HUES64 (cell line): ENCODE measurements at regions not wholly inside any gene's neighbourhood (a gene's known extent, or its start where the extent isn't known, plus 50 kb on each side); places are given as distances from the start of the nearest gene placed in this dataset.

Source experiments
- H3K27ac ChIP-seq: 2 replicates; pipeline ENCODE4 v1.7.0; 2013; ENCODE audit warnings: low read depth, low read length, inconsistent platforms
- H3K27me3 ChIP-seq: 2 replicates; pipeline ENCODE4 v1.6.1; 2013; ENCODE audit warnings: mild to moderate bottlenecking, low read length; ENCODE audit not compliant: insufficient read depth
- H3K36me3 ChIP-seq: 2 replicates; pipeline ENCODE4 v1.6.1; 2013; ENCODE audit warnings: mild to moderate bottlenecking, low read length; ENCODE audit not compliant: insufficient read depth
- H3K4me1 ChIP-seq: 2 replicates; pipeline ENCODE4 v1.6.1; 2013; ENCODE audit warnings: mild to moderate bottlenecking, low read length, moderate library complexity; ENCODE audit not compliant: insufficient read depth
- H3K4me3 ChIP-seq: 2 replicates; pipeline ENCODE4 v1.5.1; 2013; ENCODE audit warnings: mild to moderate bottlenecking, low read length, moderate library complexity
- H3K9ac ChIP-seq: 2 replicates; pipeline ENCODE4 v1.6.1; 2013; ENCODE audit warnings: mild to moderate bottlenecking, low read depth, low read length
- H3K9me3 ChIP-seq: 2 replicates; pipeline ENCODE4 v1.6.1; 2013; ENCODE audit warnings: low read depth, low read length; ENCODE audit not compliant: insufficient read depth
- WGBS: fragments of 150-250, 120-280 bp; methylation state at CpG from one replicate; pipeline ENCODE4 v1.1.7; 2013; ENCODE audit warnings: missing lambda C conversion rate; 5-methylcytosine and 5-hydroxymethylcytosine counted together

DNA sequence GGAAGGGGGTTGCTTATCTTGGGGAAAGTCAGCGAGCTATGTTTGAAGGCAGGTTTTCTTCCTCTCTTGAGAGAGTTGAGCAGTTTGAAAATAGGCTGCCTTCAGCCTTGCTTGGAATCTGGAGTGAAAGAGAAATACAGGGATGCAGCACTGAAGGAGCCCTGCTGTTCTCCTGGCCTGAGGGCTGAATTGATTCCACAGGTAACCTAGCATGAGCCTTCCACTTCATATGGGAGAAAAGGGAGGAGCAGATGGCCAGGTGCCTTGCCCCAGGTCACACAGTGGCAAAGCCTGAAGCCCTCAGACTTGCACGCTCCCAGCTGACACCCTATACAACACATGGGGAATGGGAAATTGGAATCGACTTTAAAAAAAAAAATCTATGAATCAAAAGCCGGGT lies 88.0 kb upstream of the WLS start:
- Histone ChIP-seq H3K4me3 (no peak overlapping the region), H3K36me3 (no peaks in the 10 kb centered on the region), H3K9me3 (no peaks in the 10 kb centered on the region), H3K27ac (no peak overlapping the region), H3K4me1 (peaks cover 16% of the 10 kb centered on the region; the same call in 1 of the 2 replicates), H3K9ac (no peak overlapping the region), H3K27me3 (no peaks in the 10 kb centered on the region)
- WGBS = 62% methylated on average over 3 of the region's 4 CpGs

DNA sequence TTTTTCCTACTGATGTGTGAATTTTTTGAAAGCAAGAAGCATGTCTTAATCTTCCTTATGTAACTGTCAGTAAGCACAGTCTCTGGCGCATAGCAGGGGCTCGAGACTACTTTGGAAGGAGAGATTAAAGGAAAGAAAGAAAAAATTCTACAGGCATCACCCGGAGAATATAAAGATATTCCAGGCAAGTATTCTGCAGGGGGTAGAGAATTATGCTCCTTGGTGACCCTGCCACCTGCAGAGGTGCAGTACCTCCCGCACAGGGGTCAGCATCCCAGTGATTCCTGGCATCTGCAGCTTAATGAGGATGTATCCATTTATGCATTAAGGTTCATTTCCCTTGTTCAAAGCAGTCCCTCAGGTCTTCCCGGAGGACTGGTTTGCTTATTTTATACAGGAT lies 87.6 kb upstream of the WLS start:
- Histone ChIP-seq H3K4me1 (peaks cover 17% of the 10 kb centered on the region; the same call in 1 of the 2 replicates), H3K4me3 (no peak overlapping the region), H3K9me3 (no peaks in the 10 kb centered on the region), H3K9ac (no peak overlapping the region), H3K27ac (no peak overlapping the region), H3K27me3 (no peaks in the 10 kb centered on the region), H3K36me3 (no peaks in the 10 kb centered on the region)
- WGBS = 35% methylated on average over 5 of the region's 5 CpGs

DNA sequence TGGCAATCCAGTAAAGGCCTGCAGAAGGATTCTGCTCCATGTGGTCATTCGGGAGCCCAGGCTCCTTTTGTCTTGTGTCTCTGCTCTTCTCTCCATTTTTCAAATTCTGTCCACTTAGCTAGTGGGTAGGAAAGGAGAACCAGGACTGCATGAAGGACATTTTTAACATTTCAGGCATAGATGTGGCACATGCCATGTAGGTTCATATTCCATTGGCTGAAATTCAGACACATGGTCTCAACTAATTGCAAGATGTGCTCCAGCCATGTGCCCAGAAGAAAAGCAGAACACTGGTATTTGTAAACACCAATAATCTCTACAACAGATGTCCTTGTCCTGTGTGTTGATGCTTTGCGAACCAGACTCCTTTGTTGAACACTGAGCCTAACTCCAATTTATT lies 85.2 kb upstream of the WLS start:
- H3K36me3 ChIP-seq = no peaks in the 10 kb centered on the region
- no peak overlapping the region for H3K27ac ChIP-seq
- WGBS = 94% methylated on average over 2 of the region's 2 CpGs
- no peak overlapping the region for H3K4me3 ChIP-seq
- peaks cover 34% of the 10 kb centered on the region; the same call in 1 of the 2 replicates for H3K4me1 ChIP-seq
- H3K9ac ChIP-seq = no peak overlapping the region
- no peaks in the 10 kb centered on the region for H3K27me3 ChIP-seq
- no peaks in the 10 kb centered on the region for H3K9me3 ChIP-seq

DNA sequence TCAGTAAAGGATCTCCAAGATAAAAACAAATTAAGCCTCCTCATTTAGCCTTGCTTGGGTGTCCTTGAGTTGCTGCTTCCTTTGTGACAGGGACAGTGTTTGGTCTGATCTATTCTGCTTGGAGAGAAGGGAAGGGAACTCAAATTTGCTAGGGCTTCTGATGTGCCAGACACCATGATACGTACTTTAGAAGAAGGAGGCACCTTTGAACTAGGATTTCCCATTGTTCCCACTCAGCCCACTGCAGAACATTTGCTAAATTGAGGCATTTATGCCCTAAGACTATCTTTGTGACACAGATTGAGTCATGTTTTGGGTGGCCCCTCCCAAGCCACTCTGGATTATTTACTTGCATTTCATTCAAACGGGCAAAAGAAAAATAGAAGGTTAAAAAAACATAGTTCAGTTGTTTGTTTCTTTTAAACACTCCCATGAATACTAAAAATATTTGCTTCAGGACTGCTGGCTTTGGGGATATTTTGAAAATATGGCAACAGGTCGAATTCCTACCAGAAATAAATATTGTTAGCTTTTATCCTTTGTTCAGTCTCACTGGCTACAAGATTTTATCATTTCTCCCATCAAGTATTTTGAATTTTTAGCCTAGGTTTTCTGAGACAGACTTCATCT lies 81.9 kb upstream of the WLS start:
- no peak overlapping the region for H3K27ac ChIP-seq
- H3K36me3 ChIP-seq = no peaks in the 10 kb centered on the region
- no peak overlapping the region for H3K4me3 ChIP-seq
- no peaks in the 10 kb centered on the region; the same call in 1 of the 2 replicates for H3K27me3 ChIP-seq
- no peaks in the 10 kb centered on the region for H3K9me3 ChIP-seq
- peaks cover 18% of the 10 kb centered on the region; the same call in 1 of the 2 replicates for H3K4me1 ChIP-seq
- H3K9ac ChIP-seq = no peak overlapping the region; the same call in 1 of the 2 replicates
- WGBS = 44% methylated on average over 1 of the region's 3 CpGs

DNA sequence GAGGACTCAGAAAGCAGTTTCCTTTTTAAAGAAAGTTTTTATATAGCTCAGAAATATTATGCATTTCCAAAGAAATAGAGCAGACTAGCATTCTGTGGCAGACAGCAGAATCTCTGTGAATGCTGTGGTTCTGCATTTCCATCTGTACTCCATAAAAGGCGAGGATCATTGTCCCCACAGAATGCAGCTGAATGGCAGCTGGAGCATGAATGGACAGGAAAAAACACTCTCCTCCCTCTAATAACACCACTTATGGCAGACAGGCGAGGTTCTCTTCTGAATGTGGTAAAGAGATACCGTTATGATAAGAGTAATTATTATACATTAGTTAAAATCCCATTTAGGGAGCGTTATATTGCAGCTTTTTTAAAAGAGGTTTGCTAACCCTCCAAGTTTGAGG lies 81.4 kb upstream of the WLS start:
- Histone ChIP-seq H3K9me3 (no peaks in the 10 kb centered on the region), H3K27me3 (no peaks in the 10 kb centered on the region; the same call in 1 of the 2 replicates), H3K9ac (no peak overlapping the region; the same call in 1 of the 2 replicates), H3K27ac (no peak overlapping the region), H3K36me3 (no peaks in the 10 kb centered on the region), H3K4me3 (no peak overlapping the region), H3K4me1 (peaks cover 18% of the 10 kb centered on the region; the same call in 1 of the 2 replicates)
- 72% methylated on average over 2 of the region's 4 CpGs for WGBS

DNA sequence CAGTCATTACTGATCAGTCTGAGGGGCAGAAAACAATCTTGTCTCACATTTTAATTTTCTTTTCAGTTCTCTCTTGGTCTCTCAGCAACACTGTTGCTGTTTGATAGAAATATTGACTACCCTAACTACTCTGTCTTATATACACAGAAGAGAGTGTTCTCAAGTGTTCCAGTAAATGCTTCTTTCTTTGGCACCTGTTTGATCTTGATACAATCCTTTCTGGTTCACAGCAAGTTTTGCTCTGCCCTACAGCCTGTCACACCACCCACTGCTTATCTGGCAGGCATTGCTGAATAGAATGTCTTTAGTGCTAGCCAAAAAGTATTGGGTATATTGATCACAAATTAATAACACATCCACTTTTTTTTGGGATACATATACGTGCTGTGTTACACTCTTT lies 75.7 kb upstream of the WLS start:
- 92% methylated on average over 1 of the region's 1 CpG for WGBS
- peaks cover 6% of the 10 kb centered on the region for H3K27me3 ChIP-seq
- H3K4me3 ChIP-seq = no peak overlapping the region
- H3K4me1 ChIP-seq = peaks cover 4% of the 10 kb centered on the region; the same call in 1 of the 2 replicates
- no peak overlapping the region for H3K9ac ChIP-seq
- no peak overlapping the region for H3K27ac ChIP-seq
- H3K9me3 ChIP-seq = no peaks in the 10 kb centered on the region
- H3K36me3 ChIP-seq = no peaks in the 10 kb centered on the region

DNA sequence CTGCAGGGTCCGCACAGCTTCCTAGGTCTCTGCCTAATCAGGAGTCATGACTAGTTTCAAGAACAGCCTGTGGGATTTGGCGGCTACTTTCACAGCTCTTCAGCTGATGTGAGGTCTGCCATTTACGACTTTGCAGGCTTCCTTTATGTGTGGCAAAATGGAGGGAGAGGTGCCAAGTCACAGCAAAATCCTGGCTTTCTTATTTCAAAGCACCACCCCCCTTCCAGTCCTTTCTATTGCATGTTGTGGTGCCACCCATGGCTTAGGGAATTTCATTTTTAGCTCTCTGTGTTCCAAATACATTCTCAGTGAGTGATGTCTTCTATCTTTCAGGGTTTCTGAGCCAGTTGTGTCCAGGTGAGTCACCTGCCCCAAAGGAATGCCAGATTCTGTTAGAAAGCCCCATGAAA lies 75.1 kb upstream of the WLS start:
- 73% methylated on average over 3 of the region's 3 CpGs for WGBS

DNA sequence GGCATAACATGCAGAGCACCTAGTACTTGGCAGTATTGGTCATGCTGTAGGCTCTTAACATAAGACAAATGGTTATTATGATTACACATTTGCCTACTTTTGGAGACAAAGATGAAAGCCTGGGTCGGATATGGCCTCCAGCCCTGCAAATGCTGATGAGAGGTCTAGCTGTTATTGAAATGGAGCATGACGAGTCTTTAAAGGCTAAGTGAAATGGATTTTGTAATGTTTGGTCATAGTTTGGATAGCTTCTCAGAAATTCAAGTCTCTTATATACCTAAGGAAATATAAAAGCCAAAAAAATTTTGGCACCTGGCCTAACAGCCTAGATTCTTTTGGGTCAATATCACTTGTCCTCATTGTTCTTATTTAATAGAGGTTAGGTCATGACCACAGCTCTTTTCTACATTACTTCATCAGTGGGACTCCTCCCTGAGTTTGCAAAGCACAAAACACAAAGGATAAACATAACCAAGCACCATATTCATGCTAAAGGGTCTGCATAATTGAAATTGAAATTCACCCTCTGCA lies 69.2 kb upstream of the WLS start:
- H3K36me3 ChIP-seq = no peaks in the 10 kb centered on the region
- H3K4me1 ChIP-seq = no peaks in the 10 kb centered on the region
- no peak overlapping the region for H3K9ac ChIP-seq
- no peak overlapping the region for H3K4me3 ChIP-seq
- 74% methylated on average over 2 of the region's 2 CpGs for WGBS
- peaks cover 26% of the 10 kb centered on the region for H3K27me3 ChIP-seq
- H3K27ac ChIP-seq = no peak overlapping the region
- no peaks in the 10 kb centered on the region for H3K9me3 ChIP-seq

More for the DNA sequence above, 75.1 kb upstream of the WLS start:
- no peaks in the 10 kb centered on the region for H3K36me3 ChIP-seq
- H3K4me3 ChIP-seq = no peak overlapping the region
- peaks cover 4% of the 10 kb centered on the region; the same call in 1 of the 2 replicates for H3K4me1 ChIP-seq
- H3K27ac ChIP-seq = no peak overlapping the region
- no peak overlapping the region for H3K9ac ChIP-seq
- H3K9me3 ChIP-seq = no peaks in the 10 kb centered on the region
- peaks cover 11% of the 10 kb centered on the region for H3K27me3 ChIP-seq

DNA sequence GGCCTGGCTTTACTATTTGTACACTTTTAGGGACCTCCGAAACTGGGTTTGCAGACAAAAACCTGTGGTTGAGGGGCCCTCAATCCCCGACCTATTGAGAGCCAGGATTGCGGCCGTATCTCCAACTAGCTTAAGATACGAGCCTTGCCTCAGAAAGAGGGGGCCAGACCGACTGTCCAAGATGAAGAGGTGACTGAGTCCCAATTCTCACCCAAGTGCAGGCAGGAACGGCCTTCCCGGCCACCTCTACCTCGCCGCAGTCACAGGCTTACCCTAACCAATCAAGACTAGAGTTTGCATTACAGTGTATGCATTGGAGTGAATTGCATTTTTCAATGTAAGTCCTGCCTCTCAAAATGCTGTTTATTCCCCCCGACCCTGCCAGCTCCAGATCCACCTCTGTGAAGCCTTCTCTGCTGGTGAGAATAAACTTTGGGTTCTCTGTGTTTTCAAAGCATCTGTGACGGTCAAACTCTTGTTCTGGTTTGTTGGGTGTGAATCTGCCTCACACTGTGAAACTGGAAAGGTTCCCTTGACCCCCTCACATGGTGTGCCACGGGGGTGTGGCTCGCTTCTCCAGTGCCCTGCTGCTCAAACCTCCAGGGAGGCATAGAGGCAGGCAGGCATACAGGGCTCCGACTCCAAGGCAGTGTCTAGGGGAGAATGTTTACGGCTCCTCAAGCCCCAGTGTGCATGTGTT lies 62.2 kb upstream of the WLS start:
- H3K4me1 ChIP-seq = peaks cover 35% of the 10 kb centered on the region
- peak overlapping the region; percentile 6; the same call in 1 of the 2 replicates for H3K9ac ChIP-seq
- no peaks in the 10 kb centered on the region for H3K36me3 ChIP-seq
- peak overlapping the region; percentile 79 for H3K27ac ChIP-seq
- H3K9me3 ChIP-seq = no peaks in the 10 kb centered on the region
- WGBS = 10% methylated on average over 16 of the region's 16 CpGs
- peak overlapping the region; percentile 37 for H3K4me3 ChIP-seq
- H3K27me3 ChIP-seq = peaks cover 65% of the 10 kb centered on the region

DNA sequence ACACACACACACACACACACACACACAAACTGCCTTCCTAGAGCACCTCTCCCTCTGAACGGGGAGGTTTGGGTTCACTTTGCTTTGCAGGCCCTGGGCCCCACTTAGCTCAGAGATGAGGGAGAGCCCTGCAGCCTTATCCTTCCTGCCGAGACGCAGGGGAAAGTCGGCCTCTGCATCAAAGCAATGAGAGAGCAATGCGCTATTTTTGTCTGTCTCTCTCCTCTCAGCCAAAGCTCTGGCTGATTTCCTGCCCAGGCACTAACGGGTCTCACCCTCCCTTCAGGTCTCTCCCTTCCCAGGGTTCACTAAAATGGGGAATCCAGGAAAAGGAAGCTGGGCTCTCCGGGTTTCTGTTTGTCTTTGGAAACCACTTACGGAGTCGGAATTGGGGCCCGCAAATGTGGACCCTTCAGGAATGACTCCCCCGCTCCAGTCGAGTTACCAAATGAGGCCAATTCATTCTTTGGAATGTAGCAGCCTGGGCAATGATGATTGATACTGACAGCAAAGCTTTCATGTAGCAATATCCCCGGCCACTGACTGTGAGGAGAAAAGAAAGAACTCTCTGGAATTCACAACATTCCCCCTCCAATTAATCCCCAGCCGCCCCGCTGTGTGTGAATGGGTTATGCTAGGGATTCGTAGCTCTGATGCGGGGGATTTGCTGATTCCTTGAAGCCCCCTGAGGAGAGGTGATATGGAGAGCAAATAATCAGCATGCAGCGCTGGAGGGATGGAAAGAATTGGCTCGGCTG lies 61.5 kb upstream of the WLS start:
- under 1% methylated on average over 18 of the region's 19 CpGs for WGBS
- Histone ChIP-seq H3K9me3 (no peaks in the 10 kb centered on the region), H3K9ac (peak overlapping the region; percentile 49; the same call in 1 of the 2 replicates), H3K27ac (peak overlapping the region; percentile 83), H3K27me3 (peaks cover 65% of the 10 kb centered on the region), H3K36me3 (no peaks in the 10 kb centered on the region), H3K4me3 (peak overlapping the region; percentile 37), H3K4me1 (peaks cover 35% of the 10 kb centered on the region)

DNA sequence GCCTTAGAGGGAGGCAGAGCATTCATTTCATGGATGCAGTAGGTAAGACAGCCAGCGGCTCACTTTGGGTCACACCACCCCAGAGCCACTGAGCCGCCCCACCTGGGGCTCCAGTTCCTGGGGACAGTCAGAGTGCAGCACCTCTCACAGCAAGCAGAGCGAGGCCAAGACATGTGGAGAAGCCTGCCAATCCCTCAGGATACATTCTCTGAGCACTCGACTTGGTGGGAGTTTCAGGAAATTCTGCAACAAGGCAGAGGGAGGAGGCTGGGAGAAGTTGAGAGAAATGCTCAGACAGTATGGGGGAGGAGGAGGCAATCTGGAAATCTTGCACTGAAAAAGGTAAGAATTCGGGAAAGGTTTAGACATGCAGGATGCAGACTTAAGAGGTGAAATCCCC lies 60.8 kb upstream of the WLS start:
- Histone ChIP-seq H3K27me3 (peaks cover 65% of the 10 kb centered on the region), H3K36me3 (no peaks in the 10 kb centered on the region), H3K27ac (peak overlapping the region; percentile 83), H3K4me3 (peak overlapping the region; percentile 37), H3K9me3 (no peaks in the 10 kb centered on the region), H3K9ac (peak overlapping the region; percentile 49; the same call in 1 of the 2 replicates), H3K4me1 (peaks cover 35% of the 10 kb centered on the region)
- 27% methylated on average over 5 of the region's 5 CpGs for WGBS
